Neural cell (in vitro differentiated cells): ENCODE measurements at regions not wholly inside any gene's neighbourhood (a gene's known extent, or its start where the extent isn't known, plus 50 kb on each side); places are given as distances from the start of the nearest gene placed in this dataset.
A peak's percentile ranks its signal among the peaks of the same experiment; 100 is the strongest.

ENCODE experiments used
- H2AFZ ChIP-seq: fragments of 200-600, 300-800 bp; sonication (generic), shearing (Covaris generic); 2 replicates; pipeline ENCODE4 v1.6.0; 2014; ENCODE audit warnings: low read depth, mild to moderate bottlenecking, antibody characterized with exemption, low read length, moderate library complexity
- H3F3A ChIP-seq: fragments of 200-600 bp; shearing (Covaris generic); 2 replicates; pipeline ENCODE4 v1.6.1; 2016; ENCODE audit warnings: mild to moderate bottlenecking, moderate library complexity, mixed read lengths, antibody characterized with exemption, low read length; ENCODE audit not compliant: insufficient read depth, poor library complexity, severe bottlenecking
- H3K27ac ChIP-seq: fragments of 200-600, 300-800 bp; sonication (generic), shearing (Covaris generic); 2 replicates; pipeline ENCODE4 v1.5.1; 2014; ENCODE audit warnings: mild to moderate bottlenecking, low read length, moderate library complexity
- H3K27me3 ChIP-seq: fragments of 300-800, 200-600 bp; sonication (generic), shearing (Covaris generic); 2 replicates; pipeline ENCODE4 v1.6.0; 2014; ENCODE audit warnings: mild to moderate bottlenecking, low read depth, low read length, moderate library complexity; ENCODE audit not compliant: insufficient read depth
- H3K36me3 ChIP-seq: fragments of 300-800, 200-600 bp; sonication (generic), shearing (Covaris generic); 2 replicates; pipeline ENCODE4 v1.5.1; 2014; ENCODE audit warnings: mild to moderate bottlenecking, antibody characterized with exemption, low read length, moderate library complexity; ENCODE audit not compliant: insufficient read depth
- H3K4me2 ChIP-seq: fragments of 300-800, 200-600 bp; sonication (generic), shearing (Covaris generic); 2 replicates; pipeline ENCODE4 v1.6.0; 2014; ENCODE audit warnings: mild to moderate bottlenecking, low read length
- H3K4me3 ChIP-seq: fragments of 300-800, 200-600 bp; sonication (generic), shearing (Covaris generic); 2 replicates; pipeline ENCODE4 v1.5.1; 2014; ENCODE audit warnings: mild to moderate bottlenecking, low read length, moderate library complexity
- H3K79me2 ChIP-seq: fragments of 200-600 bp; shearing (Covaris generic); replicated peaks from 2 replicates; pipeline ENCODE4 v1.6.0; 2014; ENCODE audit warnings: mild to moderate bottlenecking, low read length, moderate library complexity; ENCODE audit not compliant: insufficient read depth
- H3K9ac ChIP-seq: fragments of 300-800, 200-600 bp; sonication (generic), shearing (Covaris generic); 2 replicates; pipeline ENCODE4 v1.6.1; 2016; ENCODE audit warnings: mild to moderate bottlenecking, low read length, mixed read lengths
- H3K9me2 ChIP-seq: fragments of 200-600 bp; shearing (Covaris generic); 2 replicates; pipeline ENCODE4 v1.6.1; 2016; ENCODE audit warnings: mild to moderate bottlenecking, low read length, mixed read lengths; ENCODE audit not compliant: insufficient read depth
- H3K9me3 ChIP-seq: fragments of 200-600, 300-800 bp; sonication (generic), shearing (Covaris generic); 2 replicates; pipeline ENCODE4 v1.6.1; 2016; ENCODE audit warnings: mild to moderate bottlenecking, mixed run types, low read length, moderate library complexity, mixed read lengths
- H4K20me1 ChIP-seq: fragments of 200-600 bp; shearing (Covaris generic); 2 replicates; pipeline ENCODE4 v1.6.1; 2016; ENCODE audit warnings: mild to moderate bottlenecking, mixed run types; ENCODE audit not compliant: insufficient read depth
- CTCF ChIP-seq: fragments of 450-650 bp; IDR thresholded peaks from 2 replicates; pipeline ENCODE4 v1.5.1; 2014; ENCODE audit warnings: antibody characterized with exemption, mild to moderate bottlenecking, moderate library complexity; ENCODE audit not compliant: poor library complexity, severe bottlenecking
- EP300 ChIP-seq: fragments of 450-650 bp; conservative IDR thresholded peaks from 2 replicates; pipeline ENCODE4 v1.6.1; 2014; ENCODE audit warnings: antibody characterized with exemption, mild to moderate bottlenecking, moderate library complexity; ENCODE audit not compliant: poor library complexity, severe bottlenecking
- EZH2 ChIP-seq: fragments of 200-600, 300-800 bp; shearing (Covaris generic), sonication (generic); IDR thresholded peaks from 2 replicates; pipeline ENCODE4 v1.6.1; 2014; ENCODE audit warnings: antibody characterized with exemption, low read length, borderline replicate concordance, mild to moderate bottlenecking; ENCODE audit not compliant: insufficient read depth, poor library complexity, severe bottlenecking
- MXI1 ChIP-seq: fragments of 450-650 bp; conservative IDR thresholded peaks from 2 replicates; pipeline ENCODE4 v1.6.1; 2014; ENCODE audit warnings: antibody characterized with exemption, mild to moderate bottlenecking; ENCODE audit not compliant: poor library complexity, severe bottlenecking
- POLR2AphosphoS5 ChIP-seq: IDR thresholded peaks from 2 replicates; pipeline ENCODE4 v1.6.1; 2012
- RAD21 ChIP-seq: fragments of 450-650 bp; conservative IDR thresholded peaks from 2 replicates; pipeline ENCODE4 v1.6.1; 2014; ENCODE audit warnings: antibody characterized with exemption, mild to moderate bottlenecking, moderate library complexity
- REST ChIP-seq: IDR thresholded peaks from 2 replicates; pipeline ENCODE4 v1.6.1; 2012; ENCODE audit warnings: borderline replicate concordance
- SMC3 ChIP-seq: fragments of 450-650 bp; conservative IDR thresholded peaks from 2 replicates; pipeline ENCODE4 v1.6.1; 2014; ENCODE audit warnings: antibody characterized with exemption, mild to moderate bottlenecking, moderate library complexity; ENCODE audit not compliant: poor library complexity

- no peaks in the 10 kb centered on the region for H3K9me3 ChIP-seq
- no peaks in the 10 kb centered on the region for H3F3A ChIP-seq
- H3K36me3 ChIP-seq: no peaks in the 10 kb centered on the region
- H4K20me1 ChIP-seq: no peaks in the 10 kb centered on the region
- no peak for TF ChIP-seq EZH2
- TF ChIP-seq POLR2AphosphoS5: no peak
- no peak for TF ChIP-seq RAD21
- TF ChIP-seq REST: no peak
- TF ChIP-seq MXI1: no peak
- TF ChIP-seq SMC3: no peak
- no peak overlapping the region for H2AFZ ChIP-seq
- H3K9me2 ChIP-seq: no peaks in the 10 kb centered on the region
- H3K27ac ChIP-seq: no peak overlapping the region
- no peak overlapping the region for H3K9ac ChIP-seq
- no peak overlapping the region for H3K4me3 ChIP-seq
- H3K4me2 ChIP-seq: no peak overlapping the region
- H3K27me3 ChIP-seq: no peaks in the 10 kb centered on the region
- H3K79me2 ChIP-seq: no peaks in the 10 kb centered on the region
Observed at GRCh38 chr16:47920709-47921108, 235.1 kb downstream of the ABCC12 start.

GRCh38 chr16:47917118-47917517 lies 238.7 kb downstream of the ABCC12 start:
- Histone ChIP-seq H3K4me2 (peak overlapping the region; percentile 12), H3K27ac (no peak overlapping the region), H3K27me3 (no peaks in the 10 kb centered on the region), H2AFZ (no peak overlapping the region), H4K20me1 (no peaks in the 10 kb centered on the region), H3K9me2 (no peaks in the 10 kb centered on the region), H3K9me3 (no peaks in the 10 kb centered on the region), H3F3A (no peaks in the 10 kb centered on the region), H3K36me3 (no peaks in the 10 kb centered on the region), H3K9ac (no peak overlapping the region), H3K79me2 (no peaks in the 10 kb centered on the region), H3K4me3 (no peak overlapping the region)
- TF ChIP-seq EP300: peak; percentile 66
- TF ChIP-seq CTCF: no peak
- TF ChIP-seq POLR2AphosphoS5: peak; percentile 60
- no peak for TF ChIP-seq REST
- TF ChIP-seq SMC3: no peak
- TF ChIP-seq EZH2: no peak
- TF ChIP-seq RAD21: no peak
